B cell (primary cell): ENCODE measurements at regions not wholly inside any gene's neighbourhood (a gene's known extent, or its start where the extent isn't known, plus 50 kb on each side); places are given as distances from the start of the nearest gene placed in this dataset.

Source experiments
- CTCF ChIP-seq: fragments of 200-600 bp; IDR thresholded peaks from one replicate; pipeline ENCODE4 v1.8.0; 2022; ENCODE audit warnings: antibody characterized with exemption, mild to moderate bottlenecking
- EZH2 ChIP-seq: IDR thresholded peaks from 2 replicates; pipeline ENCODE4 v1.6.1; 2012; ENCODE audit warnings: borderline replicate concordance, low read depth, mild to moderate bottlenecking, moderate library complexity, low read length; ENCODE audit not compliant: insufficient read depth, poor library complexity, severe bottlenecking

- no peak for TF ChIP-seq CTCF
- no peak for TF ChIP-seq EZH2
Measured at GRCh38 chr1:157219182-157219581, 81.0 kb upstream of the ETV3 start.
